Fibroblast of pulmonary artery (primary cell): ENCODE measurements at regions not wholly inside any gene's neighbourhood (a gene's known extent, or its start where the extent isn't known, plus 50 kb on each side); places are given as distances from the start of the nearest gene placed in this dataset.
"Not testable (repeated sequence)": the region's sequence is repeated elsewhere in the genome, so short reads cannot be mapped to it uniquely, and the experiment has no call there.

Experiments used
- DNase-seq: peaks from one replicate; pipeline ENCODE4 v3.0.0-alpha.2; 2010; ENCODE audit warnings: low read depth
- H3K4me3 ChIP-seq: replicated peaks from 2 replicates; pipeline ENCODE4 v1.5.1; 2011; ENCODE audit warnings: low read depth, mild to moderate bottlenecking, control low read depth, low read length, moderate library complexity
- CTCF ChIP-seq: IDR thresholded peaks from 2 replicates; pipeline ENCODE4 v1.5.1; 2011; ENCODE audit warnings: mild to moderate bottlenecking, control low read depth, low read length, inconsistent platforms; ENCODE audit errors: missing control alignments

- H3K4me3 ChIP-seq = no peak overlapping the region
- no peak for TF ChIP-seq CTCF
- DNase-seq = no peak
Observed at GRCh38 chr13:100789025-100789424, 114.4 kb upstream of the TMTC4 start.

- TF ChIP-seq CTCF = no peak
- no peak for DNase-seq
- no peak overlapping the region for H3K4me3 ChIP-seq
Observed at GRCh38 chr13:100788540-100788939, 113.9 kb upstream of the TMTC4 start.

- no peak for TF ChIP-seq CTCF
- H3K4me3 ChIP-seq = no peak overlapping the region
- no peak for DNase-seq
Observed at GRCh38 chr13:100787899-100788298, 113.3 kb upstream of the TMTC4 start.

- not testable (repeated sequence) for H3K4me3 ChIP-seq, DNase-seq
Observed at GRCh38 chr13:100776686-100777085, 102.1 kb upstream of the TMTC4 start.

GRCh38 chr13:100773923-100774663, 99.5 kb upstream of the TMTC4 start:
- no peak for TF ChIP-seq CTCF
- no peak for DNase-seq
- H3K4me3 ChIP-seq = no peak overlapping the region

GRCh38 chr13:100773429-100773828, 98.8 kb upstream of the TMTC4 start:
- DNase-seq = no peak
- no peak overlapping the region for H3K4me3 ChIP-seq
- TF ChIP-seq CTCF = no peak

GRCh38 chr13:100767192-100767591, 92.6 kb upstream of the TMTC4 start:
- no peak for DNase-seq
- H3K4me3 ChIP-seq = no peak overlapping the region
- TF ChIP-seq CTCF = no peak

- not testable (repeated sequence) for DNase-seq, H3K4me3 ChIP-seq
Observed at GRCh38 chr13:100766570-100766969, 92.0 kb upstream of the TMTC4 start.
